NCI-H524 (cell line): ENCODE measurements at regions not wholly inside any gene's neighbourhood (a gene's known extent, or its start where the extent isn't known, plus 50 kb on each side); places are given as distances from the start of the nearest gene placed in this dataset.
"Not testable (repeated sequence)": the region's sequence is repeated elsewhere in the genome, so short reads cannot be mapped to it uniquely, and the experiment has no call there.

Experiments
- DNase-seq, 2 experiments: peaks; one replicate each; lab custom pipeline; 2025; lab: John Stamatoyannopoulos, UW

GRCh38 chr4:143819029-143819428 is 86.3 kb downstream of the GYPE start:
- no peak for DNase-seq

DNA sequence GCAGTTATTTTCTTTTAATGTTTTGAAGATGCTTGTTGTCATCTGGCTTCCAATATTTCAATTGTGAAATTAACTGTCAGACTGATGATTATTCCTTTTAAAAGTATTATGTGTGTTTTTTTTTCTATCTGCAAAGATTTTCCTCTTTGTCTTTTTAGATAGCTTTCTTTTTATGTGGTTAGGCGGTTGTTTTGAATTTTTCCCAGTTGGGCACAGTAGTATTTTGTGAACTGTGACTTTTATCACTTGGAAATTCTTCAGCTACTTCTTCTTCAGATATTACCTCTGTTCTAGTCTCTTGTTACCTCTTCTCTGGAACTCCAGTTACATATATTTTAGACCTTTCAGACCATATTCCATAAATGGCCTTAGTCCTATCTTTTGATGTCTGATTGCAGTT is 87.5 kb downstream of the GYPE start:
- not testable (repeated sequence) for DNase-seq

DNA sequence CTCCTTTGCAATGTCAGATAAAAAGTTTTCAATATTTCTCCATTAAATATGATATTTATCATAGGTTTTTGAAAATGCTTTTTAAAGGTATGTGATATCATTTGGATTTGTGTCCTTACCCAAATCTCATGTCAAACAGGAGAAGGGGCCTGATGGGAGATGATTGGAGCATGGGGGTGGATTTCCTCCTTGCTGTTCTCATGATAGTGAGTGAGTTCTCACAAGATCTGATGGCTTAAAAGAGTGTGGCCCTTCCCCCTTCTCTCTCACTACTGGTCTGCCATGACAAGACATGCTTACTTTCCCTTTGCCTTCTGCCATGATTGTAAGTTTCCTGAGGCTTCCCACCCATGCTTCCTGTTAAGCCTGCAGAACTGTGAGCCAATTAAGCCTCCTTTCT is 90.0 kb downstream of the GYPE start:
- not testable (repeated sequence) for DNase-seq

- DNase-seq = not testable (repeated sequence)
Observed at GRCh38 chr4:143813431-143814154, 91.8 kb downstream of the GYPE start.

GRCh38 chr4:143791693-143792092 is 91.2 kb upstream of the FREM3 start:
- not testable (repeated sequence) for DNase-seq

GRCh38 chr4:143790425-143790824 is 90.0 kb upstream of the FREM3 start:
- DNase-seq = not testable (repeated sequence)

- not testable (repeated sequence) for DNase-seq
Observed at GRCh38 chr4:143789618-143790017, 89.1 kb upstream of the FREM3 start.

DNA sequence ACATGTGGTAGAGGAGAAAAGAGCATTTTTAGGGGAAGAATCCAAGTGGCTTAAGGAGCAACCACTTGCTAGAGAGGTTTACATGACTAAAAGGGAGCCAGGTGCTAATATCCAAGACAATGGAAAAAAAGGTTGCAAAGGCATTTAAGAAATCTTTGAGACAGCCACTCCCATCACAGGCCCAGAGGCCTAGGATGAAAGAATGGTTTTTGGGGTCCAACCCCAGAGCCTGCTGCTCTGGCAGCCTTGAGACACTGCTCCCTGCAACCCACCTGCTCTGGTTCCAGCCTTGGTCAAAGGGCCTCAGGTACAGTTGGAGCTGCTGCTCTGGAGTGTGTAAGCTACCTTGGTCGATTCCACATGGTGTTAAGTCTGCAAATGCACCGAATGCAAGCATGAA is 84.1 kb upstream of the FREM3 start:
- no peak for DNase-seq

DNA sequence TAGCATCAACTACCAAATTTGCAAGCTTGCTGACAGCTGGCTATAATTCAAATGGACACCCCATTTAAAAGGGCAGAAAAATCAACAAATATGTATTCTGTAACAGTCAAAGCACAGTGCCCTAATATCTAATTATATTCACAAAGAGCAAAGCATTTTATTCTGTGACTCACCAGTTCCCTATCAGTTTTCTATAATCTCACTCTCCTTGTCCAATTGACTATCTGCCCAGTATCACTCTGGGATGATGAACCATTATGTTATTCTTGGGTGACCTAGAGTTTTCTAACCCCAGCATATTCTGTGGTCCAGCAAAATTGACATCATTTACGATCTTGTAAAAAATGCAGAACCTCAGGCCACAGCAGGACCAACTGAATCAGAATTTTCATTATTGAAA is 82.0 kb upstream of the FREM3 start:
- DNase-seq = no peak

GRCh38 chr4:143773998-143774895 is 73.8 kb upstream of the FREM3 start:
- peak in 1 of 2 experiments; percentile 28 for DNase-seq

- DNase-seq = no peak
Observed at GRCh38 chr4:143771269-143771668, 70.8 kb upstream of the FREM3 start.

DNA sequence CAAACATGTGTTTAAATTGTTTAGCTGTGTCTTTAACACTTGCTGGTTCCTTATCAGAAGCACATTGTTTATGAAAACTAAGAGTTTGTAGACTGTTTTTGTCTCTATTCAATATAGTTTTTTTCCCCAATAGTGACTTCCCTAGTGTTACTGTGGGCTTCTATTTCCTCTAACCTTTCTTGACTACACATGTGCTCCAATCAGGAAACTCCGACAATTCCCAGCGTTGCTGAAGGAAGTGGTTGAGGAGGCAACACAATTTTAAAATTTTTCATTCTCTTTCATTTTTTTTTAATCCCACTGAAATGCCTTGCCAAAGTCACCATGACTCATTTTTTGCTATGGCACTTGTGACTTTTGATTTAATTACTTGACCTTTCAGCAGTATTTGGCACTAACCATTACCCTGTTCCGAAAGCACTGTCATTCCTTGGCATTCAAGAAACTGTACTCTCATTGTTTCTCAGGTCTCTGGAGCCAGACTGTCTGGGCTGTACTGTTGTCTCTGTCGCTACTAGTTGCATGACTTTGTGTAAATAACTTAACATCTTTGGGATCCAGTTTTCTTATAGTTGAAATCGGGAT is 67.6 kb upstream of the FREM3 start:
- no peak for DNase-seq

GRCh38 chr4:143763587-143763986 is 63.1 kb upstream of the FREM3 start:
- no peak for DNase-seq

DNA sequence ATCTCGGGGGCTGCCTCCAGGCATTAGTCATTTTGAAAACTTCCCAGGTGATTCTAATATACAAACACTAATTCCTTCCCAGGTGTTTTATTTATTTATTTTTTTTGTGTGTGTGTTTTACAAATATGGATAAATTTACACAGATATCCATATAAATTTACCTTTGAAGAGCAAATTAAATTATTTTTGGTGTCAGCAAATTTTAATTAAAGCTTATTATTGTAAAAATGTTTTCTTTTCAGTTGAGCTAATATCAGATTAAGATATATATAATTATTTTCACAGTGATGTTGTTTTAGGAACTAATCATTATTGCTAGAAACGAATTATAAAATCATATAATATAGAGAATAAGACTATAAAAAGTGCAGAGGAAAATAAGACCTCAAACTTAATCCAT is 62.0 kb upstream of the FREM3 start:
- DNase-seq = no peak
